ENCODE measurements at regions not wholly inside any gene's neighbourhood (a gene's known extent, or its start where the extent isn't known, plus 50 kb on each side); places are given as distances from the start of the nearest gene placed in this dataset.

GRCh38 chr3:74824366-74824765 lies 209.9 kb upstream of the CNTN3 start:
- TF ChIP-seq CTCF (IDR thresholded peaks at IDR 0.05; ENCODE audit: extremely low read depth in 1 of 2, insufficient read depth in 1 of 2, low read depth in 1 of 2, low read length in 2 of 2) (no peak), MAX (IDR thresholded peaks at IDR 0.05; ENCODE audit: insufficient read depth, insufficient read length) (no peak), POLR2A (IDR thresholded peaks at IDR 0.05; ENCODE audit: low read depth, low read length) (no peak), EZH2 (IDR thresholded peaks at IDR 0.05; ENCODE audit: borderline replicate concordance, low read depth, low read length, severe bottlenecking) (no peak)
